Stimulated activated CD8-positive, alpha-beta memory T cell treated with anti-CD3 and anti-CD28 coated beads, Interleukin-15, amount 100 ng/mL, for 48 hours (primary cell): ENCODE measurements at regions not wholly inside any gene's neighbourhood (a gene's known extent, or its start where the extent isn't known, plus 50 kb on each side); places are given as distances from the start of the nearest gene placed in this dataset.
"Not testable (repeated sequence)": the region's sequence is repeated elsewhere in the genome, so short reads cannot be mapped to it uniquely, and the experiment has no call there.

Experiments used
- DNase-seq, 2 donors: peaks; one replicate each; pipeline ENCODE4 v3.0.0-alpha.2; 2020; ENCODE audit warnings: low read depth in 2 of 2

GRCh38 chr6:28768187-28768913, 155.4 kb downstream of the TRIM27 start:
- DNase-seq, result no peak

GRCh38 chr6:28769626-28770402, 154.0 kb downstream of the TRIM27 start:
- no peak for DNase-seq

GRCh38 chr6:28770732-28771131, 153.1 kb downstream of the TRIM27 start:
- DNase-seq, result no peak

- DNase-seq, result no peak
These were observed 152.2 kb downstream of the TRIM27 start for GRCh38 chr6:28771401-28772267.

GRCh38 chr6:28772480-28773381, 151.1 kb downstream of the TRIM27 start:
- no peak for DNase-seq

GRCh38 chr6:28774292-28775051, 149.3 kb downstream of the TRIM27 start:
- no peak for DNase-seq

GRCh38 chr6:28775052-28775376, 148.8 kb downstream of the TRIM27 start:
- no peak for DNase-seq

GRCh38 chr6:28775405-28776129, 148.2 kb downstream of the TRIM27 start:
- no peak for DNase-seq

GRCh38 chr6:28776269-28777146, 147.3 kb downstream of the TRIM27 start:
- no peak for DNase-seq

- DNase-seq, result no peak
These were observed 146.7 kb downstream of the TRIM27 start for GRCh38 chr6:28777147-28777461.

GRCh38 chr6:28782113-28782673, 141.6 kb downstream of the TRIM27 start:
- no peak for DNase-seq

GRCh38 chr6:28785962-28786679, 137.7 kb downstream of the TRIM27 start:
- DNase-seq, result no peak

- peak in 1 of 2 donors; percentile 24 for DNase-seq
These were observed 134.2 kb downstream of the TRIM27 start for GRCh38 chr6:28789553-28790083.

GRCh38 chr6:28791002-28791383, 132.8 kb downstream of the TRIM27 start:
- DNase-seq, result no peak

GRCh38 chr6:28794175-28795002, 129.4 kb downstream of the TRIM27 start:
- no peak for DNase-seq

GRCh38 chr6:28800647-28801046, 123.1 kb downstream of the TRIM27 start:
- not testable (repeated sequence) for DNase-seq
